Rectal smooth muscle tissue (tissue), 1 donor: ENCODE measurements at regions not wholly inside any gene's neighbourhood (a gene's known extent, or its start where the extent isn't known, plus 50 kb on each side); places are given as distances from the start of the nearest gene placed in this dataset.
"Not testable (repeated sequence)": the region's sequence is repeated elsewhere in the genome, so short reads cannot be mapped to it uniquely, and the experiment has no call there.

Experiments used
- H3K27ac ChIP-seq: one replicate; pipeline ENCODE4 v1.7.0; 2013; ENCODE audit warnings: low read depth, low read length, inconsistent platforms
- H3K27me3 ChIP-seq: one replicate; pipeline ENCODE4 v1.7.0; 2013; ENCODE audit warnings: low read length; ENCODE audit not compliant: control insufficient read depth, insufficient read depth
- H3K36me3 ChIP-seq: one replicate; pipeline ENCODE4 v1.7.0; 2013; ENCODE audit warnings: low read length; ENCODE audit not compliant: control insufficient read depth, insufficient read depth
- H3K4me1 ChIP-seq: one replicate; pipeline ENCODE4 v1.7.0; 2013; ENCODE audit warnings: low read length; ENCODE audit not compliant: control insufficient read depth, insufficient read depth
- H3K4me3 ChIP-seq: one replicate; pipeline ENCODE4 v1.7.0; 2013; ENCODE audit warnings: low read length
- H3K9ac ChIP-seq: one replicate; pipeline ENCODE4 v1.7.0; 2013; ENCODE audit warnings: low read length

- H3K27me3 ChIP-seq, result no peaks in the 10 kb centered on the region
These were observed 184.2 kb downstream of the ANKRD60 start for GRCh38 chr20:58044286-58044685.

DNA sequence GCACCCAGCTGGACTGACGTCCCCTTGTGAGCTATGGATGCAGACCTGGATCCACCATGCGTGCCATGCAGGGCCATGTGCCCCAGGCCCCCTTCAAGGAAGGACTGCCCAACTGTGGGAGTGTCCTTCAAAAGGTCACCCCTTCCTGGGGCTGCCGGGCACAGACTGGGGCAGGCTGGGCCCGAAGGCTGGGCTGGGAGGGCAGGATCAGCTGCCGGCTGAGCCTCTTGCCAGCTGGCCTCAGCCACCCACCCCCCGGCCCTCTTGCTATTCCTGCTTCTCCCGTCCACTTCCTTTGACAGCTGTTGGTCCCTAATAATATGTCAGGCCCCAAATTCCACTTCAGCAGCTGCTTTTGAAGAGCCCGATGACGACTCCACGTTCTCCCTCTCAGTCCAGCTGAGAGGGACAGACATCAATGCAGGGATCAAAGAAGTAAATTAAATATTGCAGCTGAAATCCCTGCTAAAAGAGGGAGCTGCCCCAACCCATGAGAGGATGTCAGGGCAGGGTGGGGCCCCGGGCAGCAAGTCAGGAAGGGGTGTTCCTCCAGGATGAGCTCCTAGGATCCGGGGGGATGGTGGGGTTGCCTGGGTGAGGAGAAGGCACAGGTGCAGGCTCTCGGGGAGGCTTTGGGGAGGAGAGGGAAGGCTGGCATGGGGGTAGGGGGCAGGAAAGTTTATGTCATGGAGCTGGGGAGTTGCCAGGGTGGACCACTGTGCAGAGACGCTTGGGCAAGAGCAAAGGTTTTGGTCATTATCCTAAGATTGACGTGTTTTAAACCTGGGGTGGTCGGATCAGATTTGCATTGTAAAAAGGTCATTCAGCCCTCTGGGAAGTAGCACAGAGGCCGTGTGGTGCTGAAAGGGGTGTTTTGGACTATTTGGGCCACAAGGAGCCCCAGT, 185.0 kb downstream of the ANKRD60 start:
- no peaks in the 10 kb centered on the region for H3K4me1 ChIP-seq
- H3K27ac ChIP-seq, result no peak overlapping the region

More at GRCh38 chr20:58044286-58044685, 184.2 kb downstream of the ANKRD60 start:
- Histone ChIP-seq H3K4me3 (no peak overlapping the region), H3K36me3 (no peaks in the 10 kb centered on the region), H3K4me1 (no peaks in the 10 kb centered on the region), H3K27ac (no peak overlapping the region), H3K9ac (no peak overlapping the region)

DNA sequence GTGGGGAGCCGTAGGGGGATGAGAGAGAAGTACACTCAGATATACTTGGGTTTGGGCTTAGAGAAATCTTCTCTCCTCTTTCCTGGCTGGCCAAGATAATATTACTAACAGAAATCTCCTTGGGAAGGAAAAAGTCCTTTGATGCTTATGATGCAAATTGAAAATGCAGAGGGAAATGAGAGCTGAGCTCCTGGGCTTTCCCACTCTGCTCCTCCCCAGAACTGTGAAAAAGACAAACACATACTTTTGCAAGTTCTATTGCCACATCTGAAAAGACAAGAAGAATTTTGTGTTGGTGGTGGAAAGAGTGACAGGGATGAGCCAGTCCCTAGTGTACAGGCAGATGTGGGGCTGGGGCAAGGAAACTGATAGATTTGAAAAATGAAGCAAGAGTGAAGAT, 185.9 kb downstream of the ANKRD60 start:
- Histone ChIP-seq H3K9ac (no peak overlapping the region), H3K27me3 (no peaks in the 10 kb centered on the region), H3K27ac (no peak overlapping the region), H3K4me1 (no peaks in the 10 kb centered on the region), H3K4me3 (no peak overlapping the region), H3K36me3 (no peaks in the 10 kb centered on the region)

More for the DNA sequence above, 185.0 kb downstream of the ANKRD60 start:
- Histone ChIP-seq H3K36me3 (no peaks in the 10 kb centered on the region), H3K9ac (no peak overlapping the region), H3K4me3 (no peak overlapping the region), H3K27me3 (no peaks in the 10 kb centered on the region)

- H3K4me3 ChIP-seq, result no peak overlapping the region
- H3K27me3 ChIP-seq, result no peaks in the 10 kb centered on the region
- no peaks in the 10 kb centered on the region for H3K36me3 ChIP-seq
- H3K4me1 ChIP-seq, result no peaks in the 10 kb centered on the region
- no peak overlapping the region for H3K9ac ChIP-seq
- peak overlapping the region; percentile 33 for H3K27ac ChIP-seq
These were observed 187.8 kb downstream of the ANKRD60 start for GRCh38 chr20:58040447-58041290.

GRCh38 chr20:58039274-58040092, 189.0 kb downstream of the ANKRD60 start:
- peak overlapping the region; percentile 22 for H3K27ac ChIP-seq
- no peaks in the 10 kb centered on the region for H3K4me1 ChIP-seq
- no peaks in the 10 kb centered on the region for H3K36me3 ChIP-seq
- H3K4me3 ChIP-seq, result no peak overlapping the region
- no peaks in the 10 kb centered on the region for H3K27me3 ChIP-seq
- H3K9ac ChIP-seq, result no peak overlapping the region

GRCh38 chr20:58038123-58038654, 190.3 kb downstream of the ANKRD60 start:
- H3K27ac ChIP-seq, result peak overlapping the region; percentile 14
- H3K4me1 ChIP-seq, result no peaks in the 10 kb centered on the region
- no peaks in the 10 kb centered on the region for H3K27me3 ChIP-seq
- H3K36me3 ChIP-seq, result no peaks in the 10 kb centered on the region
- H3K4me3 ChIP-seq, result no peak overlapping the region
- H3K9ac ChIP-seq, result no peak overlapping the region

DNA sequence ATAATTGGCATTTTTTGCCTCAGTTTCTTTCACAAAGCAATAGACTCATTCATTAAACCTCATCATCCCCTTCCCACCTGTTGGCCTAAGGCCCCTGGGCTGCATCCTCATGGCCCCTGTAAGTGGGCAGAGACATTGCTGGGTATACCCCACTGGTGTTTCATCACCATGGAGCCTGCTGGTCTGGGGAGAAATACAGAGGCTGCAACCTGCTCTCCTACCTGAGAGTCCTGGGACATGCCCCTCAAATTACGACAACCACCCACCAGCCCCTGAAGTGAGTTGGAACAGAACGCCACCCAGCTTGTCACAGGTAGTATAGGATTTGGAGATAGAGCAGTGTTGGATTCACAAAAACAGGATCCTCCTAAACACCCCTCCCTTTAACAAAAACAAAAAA, 190.8 kb downstream of the ANKRD60 start:
- Histone ChIP-seq H3K27ac (no peak overlapping the region), H3K9ac (no peak overlapping the region), H3K4me3 (no peak overlapping the region), H3K36me3 (no peaks in the 10 kb centered on the region), H3K27me3 (no peaks in the 10 kb centered on the region), H3K4me1 (no peaks in the 10 kb centered on the region)

DNA sequence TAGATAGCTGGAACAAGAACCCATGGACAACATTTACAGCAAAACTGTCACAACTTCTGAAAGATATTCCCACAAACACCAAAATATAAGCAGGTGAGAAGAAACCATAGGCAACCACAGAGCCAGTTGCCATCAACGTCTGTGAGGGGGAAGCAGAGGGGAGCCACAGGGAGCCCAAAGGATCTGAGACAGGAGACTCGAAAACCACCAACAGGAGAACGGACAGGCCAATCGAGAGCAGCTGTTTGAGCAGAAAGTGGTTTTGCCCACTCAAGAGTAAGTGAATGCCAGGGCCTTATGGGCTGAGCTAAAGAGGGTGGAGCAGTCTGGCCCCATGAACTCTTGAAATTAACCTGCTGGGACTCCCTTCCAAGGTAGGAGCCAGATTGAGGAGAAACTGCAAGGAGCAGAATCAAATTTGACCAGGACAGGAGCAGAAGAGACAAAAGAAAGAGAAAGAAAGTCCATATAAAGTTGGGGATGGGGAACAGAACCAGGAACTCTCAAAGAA, 195.4 kb downstream of the ANKRD60 start:
- Histone ChIP-seq H3K27ac (no peak overlapping the region), H3K9ac (no peak overlapping the region)

GRCh38 chr20:58032599-58032998, 195.9 kb downstream of the ANKRD60 start:
- Histone ChIP-seq H3K9ac (no peak overlapping the region), H3K36me3 (no peaks in the 10 kb centered on the region), H3K27me3 (no peaks in the 10 kb centered on the region), H3K4me1 (no peaks in the 10 kb centered on the region), H3K4me3 (no peak overlapping the region), H3K27ac (no peak overlapping the region)

More for the DNA sequence above, 195.4 kb downstream of the ANKRD60 start:
- no peaks in the 10 kb centered on the region for H3K4me1 ChIP-seq
- no peak overlapping the region for H3K4me3 ChIP-seq
- no peaks in the 10 kb centered on the region for H3K36me3 ChIP-seq
- H3K27me3 ChIP-seq, result no peaks in the 10 kb centered on the region

DNA sequence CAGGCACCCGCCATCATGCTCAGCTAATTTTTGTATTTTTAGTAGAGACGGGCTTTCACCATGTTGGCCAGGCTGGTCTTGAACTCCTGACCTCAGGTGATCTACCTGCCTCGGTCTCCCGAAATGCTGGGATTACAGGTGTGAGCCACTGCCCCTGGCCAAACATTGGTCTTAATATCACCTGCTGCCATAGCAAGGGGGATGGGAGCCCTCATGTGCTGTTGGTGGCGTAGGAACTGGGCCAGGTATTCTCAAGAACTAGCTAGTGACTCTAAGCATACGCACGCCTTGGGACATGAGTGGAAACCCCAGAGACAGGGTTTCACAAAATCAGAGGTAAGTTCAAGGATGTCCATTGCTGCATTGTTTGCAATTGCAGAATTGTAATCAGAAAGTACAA, 197.1 kb downstream of the ANKRD60 start:
- H3K4me3 ChIP-seq, H3K36me3 ChIP-seq, H3K4me1 ChIP-seq, H3K27ac ChIP-seq, H3K9ac ChIP-seq, H3K27me3 ChIP-seq: not testable (repeated sequence)

DNA sequence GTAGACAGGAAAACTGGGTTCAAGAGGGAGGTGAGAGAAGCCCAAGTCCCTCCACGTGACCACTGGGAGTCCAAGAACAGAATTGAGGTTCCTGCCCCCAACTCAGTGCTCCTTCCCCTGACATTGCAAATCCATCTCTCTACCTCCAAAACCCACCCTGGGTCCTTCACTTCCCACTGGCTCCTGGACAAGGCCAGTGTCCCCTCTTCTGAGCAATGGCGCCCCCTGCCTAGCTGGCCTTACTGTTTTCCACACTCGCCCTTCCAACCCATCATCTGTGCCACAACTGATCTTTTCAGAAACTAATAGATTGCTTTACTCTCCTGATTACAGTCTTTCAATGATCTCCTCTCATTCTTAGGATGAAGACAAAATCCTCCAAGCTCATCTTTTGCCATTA, 200.3 kb downstream of the ANKRD60 start:
- Histone ChIP-seq H3K36me3 (no peaks in the 10 kb centered on the region), H3K4me3 (no peak overlapping the region), H3K27me3 (no peaks in the 10 kb centered on the region), H3K9ac (no peak overlapping the region), H3K4me1 (no peaks in the 10 kb centered on the region), H3K27ac (no peak overlapping the region)
